ENCODE measurements at regions not wholly inside any gene's neighbourhood (a gene's known extent, or its start where the extent isn't known, plus 50 kb on each side); places are given as distances from the start of the nearest gene placed in this dataset.

GRCh38 chr20:10963717-10964266 lies 290.0 kb upstream of the JAG1 start:
- no peak for TF ChIP-seq SIN3A (IDR thresholded peaks at IDR 0.05; ENCODE audit: borderline replicate concordance, insufficient read depth, low read length)
- no peak for TF ChIP-seq POLR2AphosphoS5 (IDR thresholded peaks at IDR 0.05; ENCODE audit: low read depth, low read length)
- no peak for TF ChIP-seq FOXP2 (optimal IDR thresholded peaks at IDR 0.05; ENCODE audit: borderline replicate concordance, extremely low read depth, extremely low read length, insufficient read depth)
- TF ChIP-seq TAF1 (IDR thresholded peaks at IDR 0.05; ENCODE audit: borderline replicate concordance, insufficient read depth, low read length): no peak
- peak in 1 of 2 experiments; percentile 52; a peak in 1 of 4 replicates for TF ChIP-seq REST (IDR thresholded peaks at IDR 0.05; ENCODE audit: insufficient read depth in 1 of 2, low read depth in 2 of 2, low read length in 2 of 2)

DNA sequence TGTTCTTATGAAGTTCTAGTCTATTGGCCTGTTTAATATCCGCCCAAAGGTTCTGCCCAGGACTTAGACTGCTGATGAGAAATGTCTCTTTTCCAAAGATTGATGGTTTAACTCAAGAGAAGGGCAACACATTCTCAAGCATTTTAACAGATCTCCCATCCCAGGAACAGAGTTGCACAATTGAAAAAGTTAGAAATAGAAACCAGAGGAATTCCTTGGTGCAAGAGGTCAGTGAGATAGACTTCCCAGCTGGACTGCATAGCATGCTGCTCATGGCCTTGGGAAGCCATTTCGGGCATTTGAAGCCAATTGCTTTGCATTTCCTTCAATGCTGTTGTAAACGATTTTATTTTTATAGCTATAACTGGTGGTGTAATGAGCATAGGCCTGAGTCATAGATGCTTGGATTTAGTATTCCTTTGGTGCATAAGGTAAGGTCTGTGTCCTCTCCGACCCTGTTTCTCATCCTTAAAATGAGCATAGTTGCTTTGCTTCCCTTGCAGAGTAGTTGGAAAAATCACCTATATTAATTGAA lies 292.2 kb upstream of the JAG1 start:
- TF ChIP-seq POLR2AphosphoS5 (IDR thresholded peaks at IDR 0.05; ENCODE audit: low read depth, low read length) (no peak), REST (IDR thresholded peaks at IDR 0.05; ENCODE audit: insufficient read depth in 1 of 2, low read depth in 2 of 2, low read length in 2 of 2) (no peak), SIN3A (IDR thresholded peaks at IDR 0.05; ENCODE audit: borderline replicate concordance, insufficient read depth, low read length) (no peak), TAF1 (IDR thresholded peaks at IDR 0.05; ENCODE audit: borderline replicate concordance, insufficient read depth, low read length) (no peak), FOXP2 (optimal IDR thresholded peaks at IDR 0.05; ENCODE audit: borderline replicate concordance, extremely low read depth, extremely low read length, insufficient read depth) (no peak)

GRCh38 chr20:10970109-10970508 lies 296.3 kb upstream of the JAG1 start:
- TF ChIP-seq REST (IDR thresholded peaks at IDR 0.05; ENCODE audit: insufficient read depth in 1 of 2, low read depth in 2 of 2, low read length in 2 of 2) (no peak), TAF1 (IDR thresholded peaks at IDR 0.05; ENCODE audit: borderline replicate concordance, insufficient read depth, low read length) (no peak), FOXP2 (optimal IDR thresholded peaks at IDR 0.05; ENCODE audit: borderline replicate concordance, extremely low read depth, extremely low read length, insufficient read depth) (no peak), POLR2AphosphoS5 (IDR thresholded peaks at IDR 0.05; ENCODE audit: low read depth, low read length) (no peak), SIN3A (IDR thresholded peaks at IDR 0.05; ENCODE audit: borderline replicate concordance, insufficient read depth, low read length) (no peak)

DNA sequence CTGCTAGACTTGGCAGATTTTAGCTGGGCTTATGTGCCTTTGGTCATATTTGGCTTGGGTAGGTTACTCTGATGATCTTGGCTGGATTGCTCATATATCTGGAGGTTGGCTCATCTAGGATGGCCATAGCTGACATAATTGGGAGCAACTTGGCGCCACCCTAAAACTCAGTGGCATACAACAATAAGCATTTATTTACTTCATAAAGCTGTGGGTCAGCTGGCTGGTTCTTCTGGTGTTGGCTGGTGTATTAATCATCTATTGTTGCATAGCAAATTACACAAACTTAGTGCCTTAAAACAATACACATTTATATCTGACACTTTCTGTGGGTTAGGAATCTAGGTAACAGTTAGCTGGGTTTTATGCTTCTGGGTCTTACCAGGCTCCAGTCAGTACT lies 297.3 kb upstream of the JAG1 start:
- TF ChIP-seq REST (IDR thresholded peaks at IDR 0.05; ENCODE audit: insufficient read depth in 1 of 2, low read depth in 2 of 2, low read length in 2 of 2) (no peak), TAF1 (IDR thresholded peaks at IDR 0.05; ENCODE audit: borderline replicate concordance, insufficient read depth, low read length) (no peak), POLR2AphosphoS5 (IDR thresholded peaks at IDR 0.05; ENCODE audit: low read depth, low read length) (no peak), FOXP2 (optimal IDR thresholded peaks at IDR 0.05; ENCODE audit: borderline replicate concordance, extremely low read depth, extremely low read length, insufficient read depth) (no peak), SIN3A (IDR thresholded peaks at IDR 0.05; ENCODE audit: borderline replicate concordance, insufficient read depth, low read length) (no peak)
